Lower lobe of right lung (tissue), 2 donors: ENCODE measurements at regions not wholly inside any gene's neighbourhood (a gene's known extent, or its start where the extent isn't known, plus 50 kb on each side); places are given as distances from the start of the nearest gene placed in this dataset.

Experiments used
- ATAC-seq, 2 donors: fragments of 200-7000 bp; cut with Tn5 transposase; one replicate each; pipeline ENCODE4 v1.9.1; 2020 to 2022; ENCODE audit warnings: mild to moderate bottlenecking in 2 of 2, moderate library complexity in 2 of 2
- DNase-seq: peaks from one replicate; pipeline ENCODE4 v3.0.0-alpha.2; 2020
- H3K27ac ChIP-seq: fragments of 200-600 bp; one replicate; pipeline ENCODE4 v1.8.0; 2022
- H3K27me3 ChIP-seq: fragments of 200-600 bp; one replicate; pipeline ENCODE4 v1.8.0; 2022; ENCODE audit warnings: low read depth
- H3K36me3 ChIP-seq: fragments of 200-600 bp; one replicate; pipeline ENCODE4 v1.8.0; 2022; ENCODE audit warnings: mild to moderate bottlenecking
- H3K4me1 ChIP-seq: fragments of 200-600 bp; one replicate; pipeline ENCODE4 v1.8.0; 2022
- H3K4me3 ChIP-seq: fragments of 200-600 bp; one replicate; pipeline ENCODE4 v1.8.0; 2022; ENCODE audit warnings: mild to moderate bottlenecking
- H3K9me3 ChIP-seq: fragments of 200-600 bp; one replicate; pipeline ENCODE4 v1.8.0; 2022
- intact Hi-C: fragments of 100-400 bp; cut with DNase I; formaldehyde crosslinking; loops from one replicate; pipeline ENCODE4 v1.11.0; 2022
- TF ChIP-seq, protein P1 (sequence below): fragments of 200-600 bp; IDR thresholded peaks from one replicate; pipeline ENCODE4 v1.8.0; 2022; ENCODE audit warnings: antibody characterized with exemption, mild to moderate bottlenecking
- donor health status: DM: no; HTN: yes; CAD: no; lungs with severe emphysema.

DNA sequence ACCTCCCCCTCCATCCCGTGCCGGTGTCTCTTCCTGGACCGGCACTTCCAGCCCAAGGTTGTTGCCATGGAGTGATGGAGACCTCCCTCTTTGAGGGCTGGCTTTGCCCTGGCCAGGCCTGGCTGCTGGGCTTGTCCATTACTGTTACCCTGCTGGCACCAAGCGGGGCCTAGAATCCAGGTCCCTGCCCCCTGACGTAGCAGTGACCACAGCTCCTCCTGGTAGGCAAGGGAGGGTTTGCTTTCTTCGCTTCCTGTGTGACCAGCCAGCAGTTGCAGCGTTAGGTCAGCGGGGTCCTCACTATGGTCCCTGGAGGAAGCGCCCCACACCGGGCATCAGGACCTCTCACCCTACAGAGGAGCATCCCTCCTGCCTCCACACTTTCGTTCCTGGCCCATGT lies 146.7 kb upstream of the COL5A1 start:
- peaks cover 7% of the 10 kb centered on the region for H3K27me3 ChIP-seq
- no peak for ATAC-seq
- H3K4me1 ChIP-seq: peaks cover 6% of the 10 kb centered on the region
- H3K4me3 ChIP-seq: no peak overlapping the region
- intact Hi-C loops: no loop called here
- H3K9me3 ChIP-seq: no peaks in the 10 kb centered on the region
- DNase-seq: no peak
- H3K36me3 ChIP-seq: no peaks in the 10 kb centered on the region
- TF ChIP-seq, protein P1, sequence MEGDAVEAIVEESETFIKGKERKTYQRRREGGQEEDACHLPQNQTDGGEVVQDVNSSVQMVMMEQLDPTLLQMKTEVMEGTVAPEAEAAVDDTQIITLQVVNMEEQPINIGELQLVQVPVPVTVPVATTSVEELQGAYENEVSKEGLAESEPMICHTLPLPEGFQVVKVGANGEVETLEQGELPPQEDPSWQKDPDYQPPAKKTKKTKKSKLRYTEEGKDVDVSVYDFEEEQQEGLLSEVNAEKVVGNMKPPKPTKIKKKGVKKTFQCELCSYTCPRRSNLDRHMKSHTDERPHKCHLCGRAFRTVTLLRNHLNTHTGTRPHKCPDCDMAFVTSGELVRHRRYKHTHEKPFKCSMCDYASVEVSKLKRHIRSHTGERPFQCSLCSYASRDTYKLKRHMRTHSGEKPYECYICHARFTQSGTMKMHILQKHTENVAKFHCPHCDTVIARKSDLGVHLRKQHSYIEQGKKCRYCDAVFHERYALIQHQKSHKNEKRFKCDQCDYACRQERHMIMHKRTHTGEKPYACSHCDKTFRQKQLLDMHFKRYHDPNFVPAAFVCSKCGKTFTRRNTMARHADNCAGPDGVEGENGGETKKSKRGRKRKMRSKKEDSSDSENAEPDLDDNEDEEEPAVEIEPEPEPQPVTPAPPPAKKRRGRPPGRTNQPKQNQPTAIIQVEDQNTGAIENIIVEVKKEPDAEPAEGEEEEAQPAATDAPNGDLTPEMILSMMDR: no peak
- H3K27ac ChIP-seq: no peak overlapping the region

DNA sequence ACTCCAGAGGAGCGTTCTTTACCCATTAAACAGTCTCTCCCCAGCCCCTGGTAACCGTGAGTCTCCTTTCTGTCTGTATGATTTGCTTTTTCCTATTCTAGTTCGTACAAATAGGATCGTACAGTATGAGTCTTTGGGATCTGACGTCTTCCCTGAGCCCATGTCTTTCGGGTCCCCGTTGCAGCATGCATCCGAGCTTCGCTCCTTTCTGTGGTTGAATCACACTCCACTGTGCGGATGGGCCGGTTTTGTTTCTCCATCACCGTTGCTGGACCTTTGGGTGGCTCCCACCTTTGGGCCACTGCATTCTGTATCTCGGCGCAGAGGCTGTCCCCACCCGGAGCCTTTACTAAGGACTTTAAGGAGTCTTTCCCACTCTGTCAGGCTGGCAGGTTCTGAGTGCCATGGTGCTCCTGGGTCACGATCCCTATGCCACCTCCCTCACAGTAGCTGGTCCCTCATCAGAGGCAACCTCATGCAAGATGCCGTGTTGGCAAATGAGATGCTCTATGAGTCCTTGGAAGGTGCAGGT lies 145.7 kb upstream of the COL5A1 start:
- no peaks in the 10 kb centered on the region for H3K36me3 ChIP-seq
- H3K4me3 ChIP-seq: no peak overlapping the region
- H3K4me1 ChIP-seq: peaks cover 6% of the 10 kb centered on the region
- DNase-seq (no peak), ATAC-seq (no peak)
- H3K9me3 ChIP-seq: no peaks in the 10 kb centered on the region
- intact Hi-C loops: no loop called here
- no peak overlapping the region for H3K27ac ChIP-seq
- peaks cover 12% of the 10 kb centered on the region for H3K27me3 ChIP-seq
- TF ChIP-seq, protein P1: no peak

DNA sequence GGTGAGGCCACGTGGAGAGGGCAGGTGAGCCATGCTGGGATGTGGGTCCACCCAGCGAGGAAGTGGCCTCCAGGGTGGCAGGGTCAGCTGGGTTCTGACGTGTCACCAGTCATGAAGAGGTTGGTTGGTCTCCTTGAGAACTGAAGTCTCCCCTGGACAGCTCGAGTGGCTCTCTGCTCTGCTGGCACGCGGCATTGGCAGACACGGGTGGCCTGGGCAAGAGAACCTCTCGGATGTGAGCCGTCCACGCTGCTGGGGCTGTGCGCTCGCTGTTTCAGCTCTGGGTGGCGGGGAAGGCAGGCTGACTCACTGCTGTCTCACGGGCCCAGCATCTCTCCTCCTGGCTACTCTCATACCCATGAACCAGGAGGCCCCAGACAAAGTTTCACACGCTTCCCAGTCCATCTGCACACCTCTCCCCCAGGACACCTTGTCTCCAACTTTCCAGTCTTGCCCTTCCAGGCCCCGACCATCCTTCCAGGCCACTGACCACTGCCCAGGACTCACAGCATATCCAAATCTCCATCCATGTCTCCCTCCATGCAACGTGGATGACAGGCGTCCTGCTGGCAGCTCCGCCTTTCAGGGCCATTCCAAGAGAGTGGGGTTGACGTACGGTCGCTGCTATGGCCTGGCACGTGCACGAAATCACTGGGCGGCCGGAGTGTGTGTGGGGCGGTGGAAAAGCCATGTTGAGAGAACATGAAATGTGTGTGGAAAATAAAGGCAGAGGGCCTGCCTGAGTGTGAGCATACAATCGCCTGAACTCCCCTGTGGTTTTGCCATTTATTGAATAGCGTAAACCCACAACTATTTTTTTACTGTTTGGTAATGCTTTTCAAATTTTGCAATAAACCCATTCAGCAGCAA lies 145.0 kb upstream of the COL5A1 start:
- Histone ChIP-seq H3K4me1 (peaks cover 5% of the 10 kb centered on the region), H3K36me3 (no peaks in the 10 kb centered on the region), H3K27ac (no peak overlapping the region), H3K4me3 (no peak overlapping the region), H3K9me3 (no peaks in the 10 kb centered on the region), H3K27me3 (peaks cover 19% of the 10 kb centered on the region)
- DNase-seq (no peak), ATAC-seq (no peak)
- intact Hi-C loops: no loop called here
- TF ChIP-seq, protein P1: no peak

DNA sequence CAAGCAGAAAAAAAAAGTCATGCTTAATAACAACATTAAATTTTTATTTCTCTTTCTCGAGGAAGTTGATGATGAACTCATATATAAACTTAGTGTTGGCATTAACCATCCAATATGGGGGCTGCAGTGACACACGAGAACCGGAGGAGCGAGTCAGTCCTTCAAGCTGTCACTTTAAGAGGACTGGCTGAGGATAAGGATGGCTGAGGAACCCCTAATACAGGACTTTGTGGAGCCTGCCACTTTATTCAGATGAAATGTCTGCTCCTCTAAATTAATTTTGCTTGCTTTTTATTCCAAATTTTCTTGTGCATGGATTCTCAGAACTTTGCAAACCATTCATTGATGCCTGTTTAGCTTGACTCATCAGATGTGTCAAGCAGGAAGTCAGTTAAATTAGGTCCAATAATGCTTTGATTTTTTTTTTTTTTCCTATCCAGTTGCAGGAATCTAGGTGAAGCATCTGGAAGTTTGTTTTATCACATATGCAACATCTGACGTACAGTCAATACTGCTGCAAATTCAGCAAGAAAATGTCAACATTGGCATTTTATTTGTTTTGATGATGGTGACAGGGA lies 144.2 kb upstream of the COL5A1 start:
- no peak overlapping the region for H3K4me3 ChIP-seq
- intact Hi-C loops: no loop called here
- TF ChIP-seq, protein P1: no peak
- no peaks in the 10 kb centered on the region for H3K36me3 ChIP-seq
- H3K27me3 ChIP-seq: peaks cover 26% of the 10 kb centered on the region
- DNase-seq (no peak), ATAC-seq (no peak)
- no peaks in the 10 kb centered on the region for H3K9me3 ChIP-seq
- H3K4me1 ChIP-seq: no peaks in the 10 kb centered on the region
- H3K27ac ChIP-seq: no peak overlapping the region

DNA sequence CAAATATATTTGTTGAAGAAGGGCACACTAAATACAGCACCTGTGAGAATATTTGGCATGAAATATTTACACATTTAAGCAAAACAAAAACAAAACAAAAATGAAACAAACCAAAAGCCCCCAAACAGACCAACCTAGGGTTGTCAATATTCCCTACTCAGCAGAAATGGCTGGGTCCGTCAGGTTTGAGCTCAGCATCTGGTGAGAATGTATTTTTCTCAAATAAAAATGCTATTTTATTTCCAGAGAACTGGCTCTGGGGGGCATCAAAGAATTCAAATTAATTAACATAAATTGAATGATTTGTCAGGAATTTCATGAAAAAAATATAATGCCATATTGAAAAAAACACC lies 142.8 kb upstream of the COL5A1 start:
- H3K4me1 ChIP-seq: no peaks in the 10 kb centered on the region
- intact Hi-C loops: no loop called here
- no peaks in the 10 kb centered on the region for H3K36me3 ChIP-seq
- no peaks in the 10 kb centered on the region for H3K9me3 ChIP-seq
- TF ChIP-seq, protein P1: no peak
- peaks cover 28% of the 10 kb centered on the region for H3K27me3 ChIP-seq
- no peak overlapping the region for H3K27ac ChIP-seq
- no peak for DNase-seq
- no peak overlapping the region for H3K4me3 ChIP-seq
- ATAC-seq: no peak
